ENCODE measurements at regions not wholly inside any gene's neighbourhood (a gene's known extent, or its start where the extent isn't known, plus 50 kb on each side); places are given as distances from the start of the nearest gene placed in this dataset.

DNA sequence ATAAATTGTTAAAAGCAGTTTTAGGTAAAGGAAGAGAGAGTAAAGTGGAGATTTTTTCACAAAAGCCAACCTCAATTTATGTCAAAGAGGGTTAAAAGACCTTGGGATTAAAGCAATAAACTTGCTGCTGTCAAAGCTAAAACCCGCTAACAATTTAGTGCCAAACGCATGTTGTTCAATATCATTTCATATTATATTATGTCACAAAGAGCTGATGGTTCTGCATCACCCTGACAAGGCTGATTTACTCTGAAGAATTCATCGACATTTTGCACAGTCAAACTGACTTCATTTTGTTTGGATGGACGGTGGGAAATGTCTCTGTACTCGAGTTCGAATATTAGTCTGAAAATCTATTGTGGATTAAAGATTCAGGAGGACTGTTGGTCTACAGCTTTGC lies 315.8 kb upstream of the TSHZ3 start:
- H3K9me3 ChIP-seq (ENCODE audit: control insufficient read depth in 4 of 4, low read length in 3 of 4) = no peaks in the 10 kb centered on the region
- H3K4me1 ChIP-seq (ENCODE audit: control insufficient read depth in 4 of 4, insufficient read depth in 4 of 4, low read length in 3 of 4) = no peaks in the 10 kb centered on the region
- 81% methylated on average over 6 of the region's 6 CpGs for WGBS
- no peak overlapping the region for H3K4me3 ChIP-seq (ENCODE audit: low read depth in 1 of 3, low read length in 3 of 3)
- no peak overlapping the region for H3K27ac ChIP-seq (ENCODE audit: low read depth in 1 of 2, low read length in 2 of 2)
- H3K27me3 ChIP-seq (ENCODE audit: control insufficient read depth in 4 of 4, insufficient read depth in 4 of 4, low read length in 3 of 4) = peaks cover 0 to 6% (median 0%) of the 10 kb centered on the region in 4 donors
- no peaks in the 10 kb centered on the region for H3K36me3 ChIP-seq (ENCODE audit: control insufficient read depth in 4 of 4, insufficient read depth in 3 of 4, low read depth in 1 of 4, low read length in 3 of 4)
- DNase-seq (ENCODE audit: low spot score) = no peak
- TF ChIP-seq TAF1 (conservative IDR thresholded peaks at IDR 0.05) = no peak
- no peak for TF ChIP-seq NR2F2 (IDR thresholded peaks at IDR 0.05)
- no peak for TF ChIP-seq HNF4A (conservative IDR thresholded peaks at IDR 0.05)
- no peak for TF ChIP-seq FOXA1 (IDR thresholded peaks at IDR 0.05)
- TF ChIP-seq EGR1 (IDR thresholded peaks at IDR 0.05; ENCODE audit: low read depth in 2 of 2) = no peak
- TF ChIP-seq SP1 (IDR thresholded peaks at IDR 0.05) = no peak
- TF ChIP-seq, protein P1, sequence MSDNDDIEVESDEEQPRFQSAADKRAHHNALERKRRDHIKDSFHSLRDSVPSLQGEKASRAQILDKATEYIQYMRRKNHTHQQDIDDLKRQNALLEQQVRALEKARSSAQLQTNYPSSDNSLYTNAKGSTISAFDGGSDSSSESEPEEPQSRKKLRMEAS (IDR thresholded peaks at IDR 0.05) = no peak
- TF ChIP-seq FOXA2 (IDR thresholded peaks at IDR 0.05) = no peak
- TF ChIP-seq, protein P2, sequence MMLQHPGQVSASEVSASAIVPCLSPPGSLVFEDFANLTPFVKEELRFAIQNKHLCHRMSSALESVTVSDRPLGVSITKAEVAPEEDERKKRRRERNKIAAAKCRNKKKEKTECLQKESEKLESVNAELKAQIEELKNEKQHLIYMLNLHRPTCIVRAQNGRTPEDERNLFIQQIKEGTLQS (IDR thresholded peaks at IDR 0.05) = no peak
- no peak for TF ChIP-seq RAD21 (IDR thresholded peaks at IDR 0.05)
- TF ChIP-seq HNF4G (IDR thresholded peaks at IDR 0.05) = no peak
- TF ChIP-seq GABPA (IDR thresholded peaks at IDR 0.05 in 1 of 2, conservative IDR thresholded peaks at IDR 0.05 in 1 of 2) = no peak
- TF ChIP-seq JUND (IDR thresholded peaks at IDR 0.05) = no peak
- no peak for TF ChIP-seq RXRA (IDR thresholded peaks at IDR 0.05)
- H3K9ac ChIP-seq (ENCODE audit: low read depth in 1 of 2, low read length in 2 of 2) = no peak overlapping the region

DNA sequence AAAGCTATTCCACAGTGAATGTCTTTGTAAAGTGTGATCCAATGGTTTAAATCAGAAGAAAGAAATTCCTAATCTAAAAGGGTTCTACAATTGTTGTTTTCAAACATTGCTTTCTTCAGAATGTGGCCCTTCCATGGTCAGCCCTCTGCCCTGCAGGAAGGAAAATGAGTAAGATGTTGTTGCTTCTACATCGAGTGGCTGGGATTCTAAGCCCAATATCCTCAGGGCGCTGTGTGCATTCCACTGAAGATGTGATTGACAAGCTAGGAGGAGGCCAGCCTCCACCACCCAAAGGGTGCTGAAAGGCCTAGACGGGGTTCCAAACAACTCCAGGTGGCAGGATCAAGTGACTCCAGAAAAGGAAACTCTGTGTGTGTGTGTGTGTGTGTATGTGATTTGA lies 316.9 kb upstream of the TSHZ3 start:
- WGBS = 58% methylated on average over 3 of the region's 3 CpGs
- H3K27ac ChIP-seq (ENCODE audit: low read depth in 1 of 2, low read length in 2 of 2) = no peak overlapping the region
- TF ChIP-seq RAD21 (IDR thresholded peaks at IDR 0.05) = no peak
- no peak for TF ChIP-seq TAF1 (conservative IDR thresholded peaks at IDR 0.05)
- no peak for TF ChIP-seq JUND (IDR thresholded peaks at IDR 0.05)
- no peak for TF ChIP-seq GABPA (IDR thresholded peaks at IDR 0.05 in 1 of 2, conservative IDR thresholded peaks at IDR 0.05 in 1 of 2)
- TF ChIP-seq NR2F2 (IDR thresholded peaks at IDR 0.05) = no peak
- TF ChIP-seq RXRA (IDR thresholded peaks at IDR 0.05) = no peak
- TF ChIP-seq HNF4A (conservative IDR thresholded peaks at IDR 0.05) = no peak
- TF ChIP-seq EGR1 (IDR thresholded peaks at IDR 0.05; ENCODE audit: low read depth in 2 of 2) = no peak
- no peak for TF ChIP-seq SP1 (IDR thresholded peaks at IDR 0.05)
- no peak for TF ChIP-seq FOXA2 (IDR thresholded peaks at IDR 0.05)
- TF ChIP-seq, protein P1 (IDR thresholded peaks at IDR 0.05) = no peak
- TF ChIP-seq, protein P3, sequence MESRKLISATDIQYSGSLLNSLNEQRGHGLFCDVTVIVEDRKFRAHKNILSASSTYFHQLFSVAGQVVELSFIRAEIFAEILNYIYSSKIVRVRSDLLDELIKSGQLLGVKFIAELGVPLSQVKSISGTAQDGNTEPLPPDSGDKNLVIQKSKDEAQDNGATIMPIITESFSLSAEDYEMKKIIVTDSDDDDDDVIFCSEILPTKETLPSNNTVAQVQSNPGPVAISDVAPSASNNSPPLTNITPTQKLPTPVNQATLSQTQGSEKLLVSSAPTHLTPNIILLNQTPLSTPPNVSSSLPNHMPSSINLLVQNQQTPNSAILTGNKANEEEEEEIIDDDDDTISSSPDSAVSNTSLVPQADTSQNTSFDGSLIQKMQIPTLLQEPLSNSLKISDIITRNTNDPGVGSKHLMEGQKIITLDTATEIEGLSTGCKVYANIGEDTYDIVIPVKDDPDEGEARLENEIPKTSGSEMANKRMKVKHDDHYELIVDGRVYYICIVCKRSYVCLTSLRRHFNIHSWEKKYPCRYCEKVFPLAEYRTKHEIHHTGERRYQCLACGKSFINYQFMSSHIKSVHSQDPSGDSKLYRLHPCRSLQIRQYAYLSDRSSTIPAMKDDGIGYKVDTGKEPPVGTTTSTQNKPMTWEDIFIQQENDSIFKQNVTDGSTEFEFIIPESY (IDR thresholded peaks at IDR 0.05) = no peak
- no peak for TF ChIP-seq HNF4G (IDR thresholded peaks at IDR 0.05)
- no peak for TF ChIP-seq CTCF (IDR thresholded peaks at IDR 0.05; ENCODE audit: low read depth, low read length, missing input control)
- no peak for TF ChIP-seq REST (IDR thresholded peaks at IDR 0.05)
- no peak for TF ChIP-seq YY1 (IDR thresholded peaks at IDR 0.05)
- TF ChIP-seq, protein P2 (IDR thresholded peaks at IDR 0.05) = no peak
- H3K27me3 ChIP-seq (ENCODE audit: control insufficient read depth in 4 of 4, insufficient read depth in 4 of 4, low read length in 3 of 4) = peaks cover 0 to 6% (median 0%) of the 10 kb centered on the region in 4 donors
- H3K9ac ChIP-seq (ENCODE audit: low read depth in 1 of 2, low read length in 2 of 2) = no peak overlapping the region
- no peaks in the 10 kb centered on the region for H3K36me3 ChIP-seq (ENCODE audit: control insufficient read depth in 4 of 4, insufficient read depth in 3 of 4, low read depth in 1 of 4, low read length in 3 of 4)
- no peak overlapping the region for H3K4me3 ChIP-seq (ENCODE audit: low read depth in 1 of 3, low read length in 3 of 3)
- DNase-seq (ENCODE audit: low spot score) = no peak
- H3K4me1 ChIP-seq (ENCODE audit: control insufficient read depth in 4 of 4, insufficient read depth in 4 of 4, low read length in 3 of 4) = no peaks in the 10 kb centered on the region
- no peaks in the 10 kb centered on the region for H3K9me3 ChIP-seq (ENCODE audit: control insufficient read depth in 4 of 4, low read length in 3 of 4)
